ENCODE measurements at regions not wholly inside any gene's neighbourhood (a gene's known extent, or its start where the extent isn't known, plus 50 kb on each side); places are given as distances from the start of the nearest gene placed in this dataset.

GRCh38 chr16:72487283-72487682 lies 315.3 kb upstream of the PMFBP1 start:
- TF ChIP-seq POLR2A (IDR thresholded peaks at IDR 0.05) (no peak), POLR2AphosphoS5 (IDR thresholded peaks at IDR 0.05) (no peak)
- no peak for DNase-seq (ENCODE audit: low spot score)
- intact Hi-C loops (cut with DNase I): no loop called here
- H3K4me1 ChIP-seq (replicated peaks): no peaks in the 10 kb centered on the region
- H3K27me3 ChIP-seq (replicated peaks; ENCODE audit: insufficient read depth): no peaks in the 10 kb centered on the region
- no peak overlapping the region for H3K27ac ChIP-seq
- H3K36me3 ChIP-seq: no peaks in the 10 kb centered on the region
- 100% methylated on average over 1 of the region's 1 CpG for WGBS
- H3K4me3 ChIP-seq: no peak overlapping the region
- H3K9me3 ChIP-seq: no peaks in the 10 kb centered on the region

- no peak for DNase-seq (ENCODE audit: low spot score)
Observed at GRCh38 chr16:72482695-72483094, 310.7 kb upstream of the PMFBP1 start.

GRCh38 chr16:72481419-72481818 lies 309.5 kb upstream of the PMFBP1 start:
- Histone ChIP-seq H3K9me3 (no peaks in the 10 kb centered on the region), H3K27ac (no peak overlapping the region), H3K27me3 (replicated peaks; ENCODE audit: insufficient read depth) (no peaks in the 10 kb centered on the region), H3K36me3 (no peaks in the 10 kb centered on the region), H3K4me1 (replicated peaks) (no peaks in the 10 kb centered on the region), H3K4me3 (no peak overlapping the region)
- TF ChIP-seq, protein P1, sequence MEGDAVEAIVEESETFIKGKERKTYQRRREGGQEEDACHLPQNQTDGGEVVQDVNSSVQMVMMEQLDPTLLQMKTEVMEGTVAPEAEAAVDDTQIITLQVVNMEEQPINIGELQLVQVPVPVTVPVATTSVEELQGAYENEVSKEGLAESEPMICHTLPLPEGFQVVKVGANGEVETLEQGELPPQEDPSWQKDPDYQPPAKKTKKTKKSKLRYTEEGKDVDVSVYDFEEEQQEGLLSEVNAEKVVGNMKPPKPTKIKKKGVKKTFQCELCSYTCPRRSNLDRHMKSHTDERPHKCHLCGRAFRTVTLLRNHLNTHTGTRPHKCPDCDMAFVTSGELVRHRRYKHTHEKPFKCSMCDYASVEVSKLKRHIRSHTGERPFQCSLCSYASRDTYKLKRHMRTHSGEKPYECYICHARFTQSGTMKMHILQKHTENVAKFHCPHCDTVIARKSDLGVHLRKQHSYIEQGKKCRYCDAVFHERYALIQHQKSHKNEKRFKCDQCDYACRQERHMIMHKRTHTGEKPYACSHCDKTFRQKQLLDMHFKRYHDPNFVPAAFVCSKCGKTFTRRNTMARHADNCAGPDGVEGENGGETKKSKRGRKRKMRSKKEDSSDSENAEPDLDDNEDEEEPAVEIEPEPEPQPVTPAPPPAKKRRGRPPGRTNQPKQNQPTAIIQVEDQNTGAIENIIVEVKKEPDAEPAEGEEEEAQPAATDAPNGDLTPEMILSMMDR (IDR thresholded peaks at IDR 0.05): no peak
- TF ChIP-seq POLR2AphosphoS5 (IDR thresholded peaks at IDR 0.05) (no peak), POLR2A (IDR thresholded peaks at IDR 0.05) (no peak)
- intact Hi-C loops (cut with DNase I): no loop called here
- no peak for DNase-seq (ENCODE audit: low spot score)

More at GRCh38 chr16:72482695-72483094, 310.7 kb upstream of the PMFBP1 start:
- no peaks in the 10 kb centered on the region for H3K4me1 ChIP-seq (replicated peaks)
- no peak overlapping the region for H3K27ac ChIP-seq
- 65% methylated on average over 3 of the region's 3 CpGs for WGBS
- H3K4me3 ChIP-seq: no peak overlapping the region
- intact Hi-C loops (cut with DNase I): no loop called here
- H3K27me3 ChIP-seq (replicated peaks; ENCODE audit: insufficient read depth): no peaks in the 10 kb centered on the region
- TF ChIP-seq POLR2AphosphoS5 (IDR thresholded peaks at IDR 0.05): no peak
- TF ChIP-seq, protein P1 (IDR thresholded peaks at IDR 0.05): no peak
- TF ChIP-seq POLR2A (IDR thresholded peaks at IDR 0.05): no peak
- H3K9me3 ChIP-seq: no peaks in the 10 kb centered on the region
- no peaks in the 10 kb centered on the region for H3K36me3 ChIP-seq

DNA sequence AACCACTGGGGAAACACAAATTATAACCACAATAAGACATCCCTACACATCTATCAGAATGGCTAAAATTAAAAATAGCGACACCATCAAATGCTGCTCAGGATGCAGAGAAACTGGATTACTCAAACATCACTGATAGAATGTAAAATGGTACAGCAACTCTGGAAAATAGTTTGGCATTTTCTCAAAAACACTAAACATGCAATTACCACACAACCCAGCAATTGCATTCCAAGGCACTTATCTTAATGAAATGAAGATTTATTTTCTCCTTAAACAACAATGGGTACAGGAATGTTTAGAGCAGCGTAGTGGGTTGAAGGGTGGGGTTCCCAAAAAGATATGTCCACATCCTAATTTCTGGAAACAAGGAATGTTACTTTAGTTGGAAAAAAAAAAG lies 309.0 kb upstream of the PMFBP1 start:
- no peaks in the 10 kb centered on the region for H3K4me1 ChIP-seq (replicated peaks)

GRCh38 chr16:72475688-72476087 lies 303.7 kb upstream of the PMFBP1 start:
- Histone ChIP-seq H3K4me1 (replicated peaks) (no peaks in the 10 kb centered on the region), H3K36me3 (no peaks in the 10 kb centered on the region), H3K27ac (no peak overlapping the region), H3K27me3 (replicated peaks; ENCODE audit: insufficient read depth) (no peaks in the 10 kb centered on the region), H3K9me3 (no peaks in the 10 kb centered on the region), H3K4me3 (no peak overlapping the region)
- no peak for DNase-seq (ENCODE audit: low spot score)
- no peak for TF ChIP-seq POLR2AphosphoS5 (IDR thresholded peaks at IDR 0.05)
- TF ChIP-seq, protein P1 (IDR thresholded peaks at IDR 0.05): no peak
- no peak for TF ChIP-seq POLR2A (IDR thresholded peaks at IDR 0.05)
- intact Hi-C loops (cut with DNase I): no loop called here
- WGBS: 83% methylated on average over 3 of the region's 3 CpGs

More for the DNA sequence above, 309.0 kb upstream of the PMFBP1 start:
- TF ChIP-seq, protein P1 (IDR thresholded peaks at IDR 0.05): no peak
- TF ChIP-seq POLR2A (IDR thresholded peaks at IDR 0.05) (no peak), POLR2AphosphoS5 (IDR thresholded peaks at IDR 0.05) (no peak)
- Histone ChIP-seq H3K9me3 (no peaks in the 10 kb centered on the region), H3K27ac (no peak overlapping the region), H3K27me3 (replicated peaks; ENCODE audit: insufficient read depth) (no peaks in the 10 kb centered on the region), H3K36me3 (no peaks in the 10 kb centered on the region), H3K4me3 (no peak overlapping the region)
- 81% methylated on average over 2 of the region's 2 CpGs for WGBS
- no peak for DNase-seq (ENCODE audit: low spot score)
- intact Hi-C loops (cut with DNase I): no loop called here
